UCSD-AML1 (cell line): ENCODE measurements at regions not wholly inside any gene's neighbourhood (a gene's known extent, or its start where the extent isn't known, plus 50 kb on each side); places are given as distances from the start of the nearest gene placed in this dataset.
"Not testable (repeated sequence)": the region's sequence is repeated elsewhere in the genome, so short reads cannot be mapped to it uniquely, and the experiment has no call there.

Experiments used
- DNase-seq: peaks from one replicate; lab custom pipeline; 2025; ENCODE audit not compliant: unreplicated experiment; lab: John Stamatoyannopoulos, UW

- DNase-seq = no peak
Measured at GRCh38 chr7:159210581-159211235, 66.0 kb upstream of the VIPR2 start.

- no peak for DNase-seq
Measured at GRCh38 chr7:159209429-159209828, 64.8 kb upstream of the VIPR2 start.

GRCh38 chr7:159207951-159208350, 63.3 kb upstream of the VIPR2 start:
- DNase-seq = no peak

- no peak for DNase-seq
Measured at GRCh38 chr7:159207393-159207792, 62.7 kb upstream of the VIPR2 start.

- DNase-seq = no peak
Measured at GRCh38 chr7:159205833-159206232, 61.2 kb upstream of the VIPR2 start.

- DNase-seq = no peak
Measured at GRCh38 chr7:159204664-159205063, 60.0 kb upstream of the VIPR2 start.

GRCh38 chr7:159203253-159203652, 58.6 kb upstream of the VIPR2 start:
- not testable (repeated sequence) for DNase-seq

- DNase-seq = no peak
Measured at GRCh38 chr7:159201722-159202330, 57.2 kb upstream of the VIPR2 start.

GRCh38 chr7:159200421-159200820, 55.8 kb upstream of the VIPR2 start:
- no peak for DNase-seq

- DNase-seq = no peak
Measured at GRCh38 chr7:159198016-159198724, 53.5 kb upstream of the VIPR2 start.

- DNase-seq = peak; percentile 64
Measured at GRCh38 chr7:159197066-159197975, 52.7 kb upstream of the VIPR2 start.

- DNase-seq = no peak
Measured at GRCh38 chr7:159196584-159196983, 51.9 kb upstream of the VIPR2 start.

- no peak for DNase-seq
Measured at GRCh38 chr7:159195946-159196345, 51.3 kb upstream of the VIPR2 start.
